ENCODE measurements at regions not wholly inside any gene's neighbourhood (a gene's known extent, or its start where the extent isn't known, plus 50 kb on each side); places are given as distances from the start of the nearest gene placed in this dataset.

- no peak for TF ChIP-seq CTCF (IDR thresholded peaks at IDR 0.05; ENCODE audit: control insufficient read depth, insufficient read depth, low read depth, low read length, missing control alignments)
- no peak overlapping the region for H3K4me3 ChIP-seq (ENCODE audit: control insufficient read depth, low read depth, low read length)
- DNase-seq (ENCODE audit: low read depth) = no peak
Measured at GRCh38 chr5:124679578-124680199, 66.8 kb downstream of the ZNF608 start.

- no peak for TF ChIP-seq CTCF (IDR thresholded peaks at IDR 0.05; ENCODE audit: control insufficient read depth, insufficient read depth, low read depth, low read length, missing control alignments)
- H3K4me3 ChIP-seq (ENCODE audit: control insufficient read depth, low read depth, low read length) = no peak overlapping the region
- DNase-seq (ENCODE audit: low read depth) = no peak
Measured at GRCh38 chr5:124678922-124679519, 67.4 kb downstream of the ZNF608 start.

GRCh38 chr5:124678468-124678867 lies 68.0 kb downstream of the ZNF608 start:
- no peak overlapping the region for H3K4me3 ChIP-seq (ENCODE audit: control insufficient read depth, low read depth, low read length)
- DNase-seq (ENCODE audit: low read depth) = no peak
- no peak for TF ChIP-seq CTCF (IDR thresholded peaks at IDR 0.05; ENCODE audit: control insufficient read depth, insufficient read depth, low read depth, low read length, missing control alignments)

- no peak overlapping the region for H3K4me3 ChIP-seq (ENCODE audit: control insufficient read depth, low read depth, low read length)
- DNase-seq (ENCODE audit: low read depth) = no peak
- TF ChIP-seq CTCF (IDR thresholded peaks at IDR 0.05; ENCODE audit: control insufficient read depth, insufficient read depth, low read depth, low read length, missing control alignments) = no peak
Measured at GRCh38 chr5:124677374-124678351, 68.8 kb downstream of the ZNF608 start.

- DNase-seq (ENCODE audit: low read depth) = no peak
- no peak for TF ChIP-seq CTCF (IDR thresholded peaks at IDR 0.05; ENCODE audit: control insufficient read depth, insufficient read depth, low read depth, low read length, missing control alignments)
- H3K4me3 ChIP-seq (ENCODE audit: control insufficient read depth, low read depth, low read length) = no peak overlapping the region
Measured at GRCh38 chr5:124675931-124676846, 70.2 kb downstream of the ZNF608 start.

- TF ChIP-seq CTCF (IDR thresholded peaks at IDR 0.05; ENCODE audit: control insufficient read depth, insufficient read depth, low read depth, low read length, missing control alignments) = no peak
- no peak for DNase-seq (ENCODE audit: low read depth)
- H3K4me3 ChIP-seq (ENCODE audit: control insufficient read depth, low read depth, low read length) = no peak overlapping the region
Measured at GRCh38 chr5:124671193-124671592, 75.2 kb downstream of the ZNF608 start.
